AG04449 (cell line): ENCODE measurements at regions not wholly inside any gene's neighbourhood (a gene's known extent, or its start where the extent isn't known, plus 50 kb on each side); places are given as distances from the start of the nearest gene placed in this dataset.
"Not testable (repeated sequence)": the region's sequence is repeated elsewhere in the genome, so short reads cannot be mapped to it uniquely, and the experiment has no call there.

Source experiments
- CTCF ChIA-PET: fragments of 350-600 bp; formaldehyde crosslinking; extraction: SDS; loops from one replicate; lab custom pipeline; 2021; ENCODE audit warnings: antibody characterized with exemption; lab: Yijun Ruan, JAX
- POLR2A ChIA-PET: fragments of 400-600, 350-600 bp; formaldehyde crosslinking; extraction: SDS; loops from one replicate; lab custom pipeline; 2020; ENCODE audit warnings: antibody characterized with exemption, inconsistent platforms; lab: Yijun Ruan, JAX
- DNase-seq: peaks from one replicate; pipeline ENCODE4 v3.0.0-alpha.2; 2010; ENCODE audit warnings: low read depth, low spot score
- H3K4me3 ChIP-seq: 2 replicates; pipeline ENCODE4 v1.5.1; 2011; ENCODE audit warnings: low read depth, mild to moderate bottlenecking, control low read depth, low read length
- CTCF ChIP-seq: IDR thresholded peaks from one replicate; pipeline ENCODE4 v1.5.1; 2011; ENCODE audit warnings: mild to moderate bottlenecking, moderate library complexity, low read length, control low read depth, inconsistent platforms; ENCODE audit not compliant: insufficient read depth; ENCODE audit errors: missing control alignments

GRCh38 chr3:95521396-95521795, 1293.0 kb upstream of the EPHA6 start:
- H3K4me3 ChIP-seq, result no peak overlapping the region
- CTCF ChIA-PET, result no interaction called here
- no peak for TF ChIP-seq CTCF
- POLR2A ChIA-PET, result no interaction called here
- DNase-seq, result no peak

GRCh38 chr3:95522449-95522848, 1291.9 kb upstream of the EPHA6 start:
- H3K4me3 ChIP-seq, result no peak overlapping the region
- CTCF ChIA-PET, result no interaction called here
- DNase-seq, result no peak
- no peak for TF ChIP-seq CTCF
- POLR2A ChIA-PET, result no interaction called here

GRCh38 chr3:95539950-95540483, 1274.4 kb upstream of the EPHA6 start:
- DNase-seq, result no peak
- ChIA-PET POLR2A (no interaction called here), CTCF (no interaction called here)
- H3K4me3 ChIP-seq, result no peak overlapping the region
- TF ChIP-seq CTCF, result no peak

- ChIA-PET POLR2A (no interaction called here), CTCF (no interaction called here)
- no peak for TF ChIP-seq CTCF
- H3K4me3 ChIP-seq, result no peak overlapping the region
- DNase-seq, result no peak
Measured at GRCh38 chr3:95565502-95565901, 1248.9 kb upstream of the EPHA6 start.

GRCh38 chr3:95567346-95567745, 1247.0 kb upstream of the EPHA6 start:
- ChIA-PET CTCF (interaction anchor here (0.6 kb wide), 1 partner anchor 86 kb away, joined by 3 read pairs; no protein-coding TSS in a partner anchor), POLR2A (no interaction called here)

GRCh38 chr3:95586754-95587153, 1227.6 kb upstream of the EPHA6 start:
- DNase-seq, result no peak
- H3K4me3 ChIP-seq, result no peak overlapping the region
- TF ChIP-seq CTCF, result no peak
- CTCF ChIA-PET, result no interaction called here
- POLR2A ChIA-PET, result no interaction called here

More at GRCh38 chr3:95567346-95567745, 1247.0 kb upstream of the EPHA6 start:
- DNase-seq, result no peak
- TF ChIP-seq CTCF, result no peak
- H3K4me3 ChIP-seq, result no peak overlapping the region

- H3K4me3 ChIP-seq, CTCF ChIA-PET, DNase-seq, POLR2A ChIA-PET: not testable (repeated sequence)
Measured at GRCh38 chr3:95587641-95588040, 1226.8 kb upstream of the EPHA6 start.
